Spleen (tissue), 11 donors: ENCODE measurements at regions not wholly inside any gene's neighbourhood (a gene's known extent, or its start where the extent isn't known, plus 50 kb on each side); places are given as distances from the start of the nearest gene placed in this dataset.
"Not testable (repeated sequence)": the region's sequence is repeated elsewhere in the genome, so short reads cannot be mapped to it uniquely, and the experiment has no call there.

Source experiments
- DNase-seq: peaks from one replicate; pipeline ENCODE4 v3.0.0-alpha.2; 2020
- H3K27ac ChIP-seq, 8 donors: fragments of 200-600 bp; sonication (generic) in 7 of 8; 1 replicate in 4 of 8; 2 replicates in 4 of 8; pipeline versions ENCODE4 v1.5.0 to v1.8.0; 2016 to 2021; ENCODE audit warnings: inconsistent platforms in 4 of 8, mild to moderate bottlenecking in 4 of 8, moderate library complexity in 1 of 8
- H3K27me3 ChIP-seq, 7 donors: fragments of 200-600 bp; sonication (generic) in 6 of 7; replicated peaks in 1 of 7; 1 replicate in 4 of 7; 2 replicates in 3 of 7; pipeline versions ENCODE4 v1.5.0 to v1.8.0; 2016 to 2021; ENCODE audit warnings: inconsistent platforms in 3 of 7, mild to moderate bottlenecking in 1 of 7
- H3K36me3 ChIP-seq, 6 donors: fragments of 200-600 bp; sonication (generic) in 5 of 6; 1 replicate in 4 of 6; 2 replicates in 2 of 6; pipeline versions ENCODE4 v1.5.0 to v1.8.0; 2016 to 2021; ENCODE audit warnings: inconsistent platforms in 2 of 6
- H3K4me1 ChIP-seq, 6 donors: fragments of 200-600 bp; sonication (generic) in 5 of 6; 1 replicate in 3 of 6; 2 replicates in 3 of 6; pipeline versions ENCODE4 v1.5.0 to v1.8.0; 2016 to 2021; ENCODE audit warnings: inconsistent platforms in 3 of 6
- H3K4me3 ChIP-seq, 8 donors: fragments of 200-600 bp; sonication (generic) in 7 of 8; 1 replicate in 4 of 8; 2 replicates in 4 of 8; pipeline versions ENCODE4 v1.5.0 to v1.8.0; 2016 to 2021; ENCODE audit warnings: inconsistent platforms in 4 of 8, mild to moderate bottlenecking in 4 of 8, moderate library complexity in 2 of 8
- H3K9me3 ChIP-seq, 8 donors: fragments of 200-600 bp; sonication (generic) in 7 of 8; 1 replicate in 4 of 8; 2 replicates in 4 of 8; pipeline versions ENCODE4 v1.5.0 to v1.8.0; 2016 to 2021; ENCODE audit warnings: inconsistent platforms in 4 of 8
- POLR2A ChIP-seq, 3 donors: fragments of 450-650 bp; IDR thresholded peaks; one replicate each; pipeline ENCODE4 v1.5.1; 2017; ENCODE audit warnings: antibody characterized with exemption in 3 of 3, mild to moderate bottlenecking in 1 of 3
- POLR2AphosphoS5 ChIP-seq, 3 donors: sonication (generic); formaldehyde crosslinking; IDR thresholded peaks; one replicate each; pipeline ENCODE4 v1.5.1; 2017; ENCODE audit warnings: antibody characterized with exemption in 3 of 3
- WGBS, 5 donors: extraction: QIAGEN DNeasy Blood & Tissue Kit in 3 of 5; methylation state at CpG; one replicate each; pipeline versions ENCODE4 v1.1.5 to v1.1.7; 2013 to 2018; 5-methylcytosine and 5-hydroxymethylcytosine counted together
- intact Hi-C: fragments of 100-400 bp; cut with DNase I; formaldehyde crosslinking; loops from one replicate; pipeline ENCODE4 v1.15.0; 2023; ENCODE audit warnings: low total_unique reads
- TF ChIP-seq, protein P1 (sequence below), 11 experiments: fragments of 200-600 bp in 7 of 11; fragments of 450-650 bp in 4 of 11; sonication (generic) in 4 of 11; IDR thresholded peaks in 8 of 11; conservative IDR thresholded peaks in 3 of 11; 1 replicate in 7 of 11; 2 replicates in 4 of 11; pipeline versions ENCODE4 v1.4.0 to v1.8.0; 2016 to 2021; ENCODE audit warnings: antibody characterized with exemption in 11 of 11, inconsistent platforms in 4 of 11, mild to moderate bottlenecking in 1 of 11
- donor health status: healthy with polysubstance abuse.
- donor health status: DM: no; HTN: no; CAD: no; lungs with moderate emphysema.
- donor health status: DM: no; HTN: no; CAD: no.
- donor health status: Bipolar disorder and iron deficiency.
- donor health status: healthy.
- donor health status: DM: no; HTN: no; CAD: no.
- donor health status: DM: yes; HTN: yes; CAD: no.

DNA sequence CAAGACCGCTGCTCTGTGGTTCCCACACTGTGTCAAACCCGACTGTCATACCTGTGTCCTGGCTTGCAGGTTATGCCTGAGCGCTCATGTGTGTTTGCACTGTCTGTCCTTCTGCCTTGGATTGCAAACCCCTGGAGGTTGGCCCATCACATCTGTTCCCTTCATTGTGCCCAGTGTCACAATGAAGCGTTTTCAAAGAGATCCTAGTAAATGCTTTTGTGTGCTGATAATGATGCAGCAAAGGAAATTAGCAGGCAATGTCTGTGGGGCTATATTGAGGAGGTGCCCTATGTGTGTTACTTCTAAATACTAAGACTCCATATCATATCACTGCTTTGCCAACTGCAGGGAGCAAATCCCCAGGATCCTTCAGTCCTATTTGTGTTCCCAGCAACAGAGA, 424.4 kb upstream of the NFIA start:
- no peaks in the 10 kb centered on the region for H3K27me3 ChIP-seq
- H3K27ac ChIP-seq = no peak overlapping the region
- TF ChIP-seq POLR2AphosphoS5 (IDR thresholded peaks at IDR 0.05) (no peak), POLR2A (IDR thresholded peaks at IDR 0.05) (no peak)
- TF ChIP-seq, protein P1, sequence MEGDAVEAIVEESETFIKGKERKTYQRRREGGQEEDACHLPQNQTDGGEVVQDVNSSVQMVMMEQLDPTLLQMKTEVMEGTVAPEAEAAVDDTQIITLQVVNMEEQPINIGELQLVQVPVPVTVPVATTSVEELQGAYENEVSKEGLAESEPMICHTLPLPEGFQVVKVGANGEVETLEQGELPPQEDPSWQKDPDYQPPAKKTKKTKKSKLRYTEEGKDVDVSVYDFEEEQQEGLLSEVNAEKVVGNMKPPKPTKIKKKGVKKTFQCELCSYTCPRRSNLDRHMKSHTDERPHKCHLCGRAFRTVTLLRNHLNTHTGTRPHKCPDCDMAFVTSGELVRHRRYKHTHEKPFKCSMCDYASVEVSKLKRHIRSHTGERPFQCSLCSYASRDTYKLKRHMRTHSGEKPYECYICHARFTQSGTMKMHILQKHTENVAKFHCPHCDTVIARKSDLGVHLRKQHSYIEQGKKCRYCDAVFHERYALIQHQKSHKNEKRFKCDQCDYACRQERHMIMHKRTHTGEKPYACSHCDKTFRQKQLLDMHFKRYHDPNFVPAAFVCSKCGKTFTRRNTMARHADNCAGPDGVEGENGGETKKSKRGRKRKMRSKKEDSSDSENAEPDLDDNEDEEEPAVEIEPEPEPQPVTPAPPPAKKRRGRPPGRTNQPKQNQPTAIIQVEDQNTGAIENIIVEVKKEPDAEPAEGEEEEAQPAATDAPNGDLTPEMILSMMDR (IDR thresholded peaks at IDR 0.05 in 8 of 11, conservative IDR thresholded peaks at IDR 0.05 in 3 of 11) = no peak
- 77 to 86% (median 80%) methylated on average over 4 of the region's 4 CpGs for WGBS, 5 donors
- intact Hi-C loops = no loop called here
- H3K9me3 ChIP-seq = peaks cover 0 to 9% (median 4%) of the 10 kb centered on the region in 8 donors
- H3K4me3 ChIP-seq = no peak overlapping the region
- DNase-seq = no peak
- no peaks in the 10 kb centered on the region for H3K4me1 ChIP-seq
- H3K36me3 ChIP-seq = no peaks in the 10 kb centered on the region

DNA sequence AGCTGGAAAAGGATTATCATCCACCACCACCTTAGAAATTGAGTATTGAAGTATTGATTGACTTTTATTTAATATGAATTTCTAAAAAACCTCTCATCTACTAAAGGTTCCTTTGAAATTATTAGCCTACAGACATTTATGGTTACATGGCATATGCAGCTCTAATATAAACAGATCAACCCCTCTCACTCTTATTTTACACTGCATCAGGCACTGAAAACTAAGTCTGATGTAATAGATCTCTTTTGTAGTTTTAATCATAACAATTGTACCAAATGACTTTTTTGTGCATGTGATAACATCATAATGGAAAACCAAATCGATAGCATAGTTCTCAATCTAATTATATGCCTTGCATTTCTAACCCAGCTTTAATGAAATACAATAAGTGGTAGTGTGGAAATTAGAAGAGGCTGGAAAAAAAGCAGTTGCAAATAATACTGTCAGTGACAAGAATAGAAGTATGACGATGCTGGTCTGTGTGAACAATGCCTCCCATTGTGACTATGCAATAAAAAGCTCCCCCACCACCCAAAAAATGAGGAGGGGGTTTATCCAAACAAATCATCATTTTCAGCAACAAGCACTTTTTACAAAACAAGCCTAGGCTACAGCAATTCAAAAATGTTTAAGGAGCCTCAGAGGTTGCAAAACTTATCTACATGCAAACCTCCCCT, 426.5 kb upstream of the NFIA start:
- intact Hi-C loops = no loop called here
- no peak for DNase-seq
- H3K4me3 ChIP-seq = no peak overlapping the region
- no peaks in the 10 kb centered on the region for H3K36me3 ChIP-seq
- H3K9me3 ChIP-seq = peaks cover 0 to 19% (median 10%) of the 10 kb centered on the region in 8 donors
- H3K27ac ChIP-seq = no peak overlapping the region
- WGBS, 5 donors = 74 to 88% (median 79%) methylated on average over 2 of the region's 2 CpGs
- H3K4me1 ChIP-seq = no peaks in the 10 kb centered on the region
- no peak for TF ChIP-seq POLR2A (IDR thresholded peaks at IDR 0.05)
- no peaks in the 10 kb centered on the region for H3K27me3 ChIP-seq

DNA sequence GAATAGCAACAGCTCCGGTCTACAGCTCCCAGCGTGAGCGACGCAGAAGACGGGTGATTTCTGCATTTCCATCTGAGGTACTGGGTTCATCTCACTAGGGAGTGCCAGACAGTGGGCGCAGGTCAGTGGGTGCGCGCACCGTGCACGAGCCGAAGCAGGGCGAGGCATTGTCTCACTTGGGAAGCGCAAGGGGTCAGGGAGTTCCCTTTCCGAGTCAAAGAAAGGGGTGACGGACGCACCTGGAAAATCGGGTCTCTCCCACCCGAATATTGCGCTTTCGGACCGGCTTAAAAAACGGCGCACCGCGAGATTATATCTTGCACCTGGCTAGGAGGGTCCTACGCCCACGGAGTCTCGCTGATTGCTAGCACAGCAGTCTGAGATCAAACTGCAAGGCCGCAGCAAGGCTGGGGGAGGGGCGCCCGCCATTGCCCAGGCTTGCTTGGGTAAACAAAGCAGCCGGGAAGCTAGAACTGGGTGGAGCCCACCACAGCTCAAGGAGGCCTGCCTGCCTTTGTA, 442.3 kb upstream of the NFIA start:
- H3K27ac ChIP-seq, H3K4me1 ChIP-seq, H3K9me3 ChIP-seq, H3K4me3 ChIP-seq, intact Hi-C loops, H3K27me3 ChIP-seq, DNase-seq, H3K36me3 ChIP-seq: not testable (repeated sequence)
- WGBS, 5 donors = 89 to 96% (median 94%) methylated on average over 23 to 32 of the region's 32 CpGs

DNA sequence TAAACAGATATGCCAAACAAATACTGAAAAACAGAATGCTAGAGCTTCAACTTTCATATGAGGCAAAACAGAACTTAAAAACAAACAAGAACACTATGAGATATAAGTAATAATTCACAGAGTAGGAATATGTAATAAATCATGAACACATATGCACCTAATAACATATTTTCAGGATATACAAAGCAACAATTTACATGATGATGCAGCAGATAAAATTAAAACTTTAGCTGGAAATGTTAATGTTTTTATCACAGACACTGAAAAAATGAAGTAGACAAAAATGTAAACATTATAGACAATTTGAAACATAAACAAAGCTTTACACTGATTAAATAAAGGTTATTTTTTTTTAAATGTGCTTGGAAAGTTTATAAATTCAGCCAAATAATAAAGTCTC, 443.1 kb upstream of the NFIA start:
- no peak for DNase-seq
- no peak overlapping the region for H3K27ac ChIP-seq
- TF ChIP-seq, protein P1 (IDR thresholded peaks at IDR 0.05 in 8 of 11, conservative IDR thresholded peaks at IDR 0.05 in 3 of 11) = no peak
- TF ChIP-seq POLR2AphosphoS5 (IDR thresholded peaks at IDR 0.05) = no peak

DNA sequence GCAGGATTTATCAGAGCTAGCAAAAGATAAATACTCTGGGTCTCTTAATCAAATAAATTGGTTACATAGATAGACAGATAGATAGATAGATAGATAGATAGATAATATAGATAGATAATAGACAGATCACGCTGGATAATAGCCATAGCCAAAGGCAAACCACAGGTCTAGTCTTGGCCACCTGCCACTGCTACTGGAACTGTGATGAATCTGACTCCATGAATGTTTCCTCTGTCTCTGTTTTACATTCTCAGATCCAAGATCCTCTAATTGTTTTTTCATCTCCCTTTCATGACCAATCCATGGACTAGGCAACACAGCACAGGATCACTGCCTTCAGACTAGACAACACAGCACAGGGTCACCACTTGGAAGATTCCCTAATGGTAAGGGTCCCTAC, 444.7 kb upstream of the NFIA start:
- H3K4me1 ChIP-seq = no peaks in the 10 kb centered on the region
- H3K27me3 ChIP-seq = no peaks in the 10 kb centered on the region
- TF ChIP-seq, protein P1 (IDR thresholded peaks at IDR 0.05 in 8 of 11, conservative IDR thresholded peaks at IDR 0.05 in 3 of 11) = no peak
- TF ChIP-seq POLR2A (IDR thresholded peaks at IDR 0.05) (no peak), POLR2AphosphoS5 (IDR thresholded peaks at IDR 0.05) (no peak)
- H3K9me3 ChIP-seq = peaks cover 0 to 5% (median 0%) of the 10 kb centered on the region in 8 donors
- no peak overlapping the region for H3K4me3 ChIP-seq
- H3K36me3 ChIP-seq = no peaks in the 10 kb centered on the region
- no peak overlapping the region for H3K27ac ChIP-seq
- intact Hi-C loops = no loop called here
- DNase-seq = no peak
- WGBS, 5 donors = 82 to 100% (median 88%) methylated on average over 1 of the region's 1 CpG

More for the DNA sequence above, 443.1 kb upstream of the NFIA start:
- Histone ChIP-seq H3K36me3 (no peaks in the 10 kb centered on the region), H3K27me3 (no peaks in the 10 kb centered on the region), H3K9me3 (peaks cover 0 to 5% (median 0%) of the 10 kb centered on the region in 8 donors), H3K4me1 (no peaks in the 10 kb centered on the region), H3K4me3 (no peak overlapping the region)
- intact Hi-C loops = no loop called here
